ENCODE measurements at regions not wholly inside any gene's neighbourhood (a gene's known extent, or its start where the extent isn't known, plus 50 kb on each side); places are given as distances from the start of the nearest gene placed in this dataset.

GRCh38 chr2:180159921-180160320 lies 152.8 kb upstream of the CWC22 start:
- TF ChIP-seq POLR2A (IDR thresholded peaks at IDR 0.05), result no peak
- no peak for TF ChIP-seq CTCF (IDR thresholded peaks at IDR 0.05)
- Histone ChIP-seq H3K27ac (no peak overlapping the region), H3K9me3 (no peaks in the 10 kb centered on the region), H3K36me3 (no peaks in the 10 kb centered on the region), H3K27me3 (no peaks in the 10 kb centered on the region), H3K4me3 (no peak overlapping the region), H3K4me1 (no peaks in the 10 kb centered on the region)
- no peak for ATAC-seq
- 46% methylated on average over 2 of the region's 2 CpGs for WGBS (ENCODE audit: insufficient coverage, low coverage, low lambda C conversion rate, missing lambda C conversion rate)
- no peak for DNase-seq
- intact Hi-C loops (cut with DNase I), result no loop called here

GRCh38 chr2:180158961-180159360 lies 151.9 kb upstream of the CWC22 start:
- TF ChIP-seq CTCF (IDR thresholded peaks at IDR 0.05) (no peak), POLR2A (IDR thresholded peaks at IDR 0.05) (no peak)
- Histone ChIP-seq H3K27ac (no peak overlapping the region), H3K4me3 (no peak overlapping the region), H3K27me3 (no peaks in the 10 kb centered on the region), H3K36me3 (no peaks in the 10 kb centered on the region), H3K4me1 (no peaks in the 10 kb centered on the region), H3K9me3 (no peaks in the 10 kb centered on the region)
- no peak for ATAC-seq
- DNase-seq, result no peak
- WGBS (ENCODE audit: insufficient coverage, low coverage, low lambda C conversion rate, missing lambda C conversion rate), result 67% methylated on average over 2 of the region's 2 CpGs
- intact Hi-C loops (cut with DNase I), result no loop called here

GRCh38 chr2:180156651-180157050 lies 149.6 kb upstream of the CWC22 start:
- H3K4me1 ChIP-seq, result no peaks in the 10 kb centered on the region
- no peak for TF ChIP-seq CTCF (IDR thresholded peaks at IDR 0.05)
- no peak for TF ChIP-seq POLR2A (IDR thresholded peaks at IDR 0.05)
- H3K9me3 ChIP-seq, result no peaks in the 10 kb centered on the region
- H3K4me3 ChIP-seq, result no peak overlapping the region
- H3K27me3 ChIP-seq, result no peaks in the 10 kb centered on the region
- no peaks in the 10 kb centered on the region for H3K36me3 ChIP-seq
- intact Hi-C loops (cut with DNase I), result no loop called here
- ATAC-seq (no peak), DNase-seq (no peak)
- no peak overlapping the region for H3K27ac ChIP-seq

GRCh38 chr2:180150606-180151005 lies 143.5 kb upstream of the CWC22 start:
- Histone ChIP-seq H3K9me3 (no peaks in the 10 kb centered on the region), H3K27ac (no peak overlapping the region), H3K27me3 (no peaks in the 10 kb centered on the region), H3K4me1 (peaks cover 0 to 15% (median 5%) of the 10 kb centered on the region in 4 donors), H3K4me3 (no peak overlapping the region), H3K36me3 (no peaks in the 10 kb centered on the region)
- intact Hi-C loops (cut with DNase I), result no loop called here
- 76% methylated on average over 1 of the region's 1 CpG for WGBS (ENCODE audit: insufficient coverage, low coverage, low lambda C conversion rate, missing lambda C conversion rate)
- TF ChIP-seq CTCF (IDR thresholded peaks at IDR 0.05) (no peak), POLR2A (IDR thresholded peaks at IDR 0.05) (no peak)
- DNase-seq, result no peak
- no peak for ATAC-seq

- TF ChIP-seq POLR2A (IDR thresholded peaks at IDR 0.05), result no peak
- no peak for TF ChIP-seq CTCF (IDR thresholded peaks at IDR 0.05)
- intact Hi-C loops (cut with DNase I), result no loop called here
- no peak overlapping the region for H3K27ac ChIP-seq
- DNase-seq, result no peak
- 40% methylated on average over 2 of the region's 2 CpGs for WGBS (ENCODE audit: insufficient coverage, low coverage, low lambda C conversion rate, missing lambda C conversion rate)
- H3K36me3 ChIP-seq, result no peaks in the 10 kb centered on the region
- H3K4me3 ChIP-seq, result no peak overlapping the region
- H3K9me3 ChIP-seq, result no peaks in the 10 kb centered on the region
- H3K27me3 ChIP-seq, result no peaks in the 10 kb centered on the region
- no peak for ATAC-seq
- peaks cover 0 to 20% (median 7%) of the 10 kb centered on the region in 4 donors for H3K4me1 ChIP-seq
Observed at GRCh38 chr2:180146541-180146940, 139.4 kb upstream of the CWC22 start.

Data from right lobe of liver (tissue), 6 donors.